Kidney epithelial cell (primary cell): ENCODE measurements at regions not wholly inside any gene's neighbourhood (a gene's known extent, or its start where the extent isn't known, plus 50 kb on each side); places are given as distances from the start of the nearest gene placed in this dataset.
"Not testable (repeated sequence)": the region's sequence is repeated elsewhere in the genome, so short reads cannot be mapped to it uniquely, and the experiment has no call there.

Experiments used
- DNase-seq: peaks from one replicate; pipeline ENCODE4 v3.0.0-alpha.2; 2010; ENCODE audit warnings: low read depth
- H3K27me3 ChIP-seq: 2 replicates; pipeline ENCODE4 v1.6.0; 2011; ENCODE audit warnings: low read length; ENCODE audit not compliant: control insufficient read depth, insufficient read depth
- H3K36me3 ChIP-seq: 2 replicates; pipeline ENCODE4 v1.5.1; 2011; ENCODE audit warnings: low read length; ENCODE audit not compliant: control insufficient read depth, insufficient read depth
- H3K4me3 ChIP-seq: 2 replicates; pipeline ENCODE4 v1.5.1; 2011; ENCODE audit warnings: low read depth, mild to moderate bottlenecking, control low read depth, low read length
- CTCF ChIP-seq: IDR thresholded peaks from 2 replicates; pipeline ENCODE4 v1.5.1; 2011; ENCODE audit warnings: mild to moderate bottlenecking, moderate library complexity, low read length, control low read depth, inconsistent platforms; ENCODE audit not compliant: insufficient read depth, poor library complexity, severe bottlenecking

- Histone ChIP-seq H3K4me3 (no peak overlapping the region), H3K27me3 (no peaks in the 10 kb centered on the region), H3K36me3 (no peaks in the 10 kb centered on the region)
- DNase-seq, result no peak
- no peak for TF ChIP-seq CTCF
Observed at GRCh38 chr21:28068455-28069358, 924.0 kb downstream of the LTN1 start.

- no peak overlapping the region for H3K4me3 ChIP-seq
- no peaks in the 10 kb centered on the region for H3K27me3 ChIP-seq
- no peaks in the 10 kb centered on the region for H3K36me3 ChIP-seq
- TF ChIP-seq CTCF, result no peak
- no peak for DNase-seq
Observed at GRCh38 chr21:28066596-28067387, 925.9 kb downstream of the LTN1 start.

GRCh38 chr21:28066076-28066475 is 926.6 kb downstream of the LTN1 start:
- no peaks in the 10 kb centered on the region for H3K27me3 ChIP-seq
- no peak overlapping the region for H3K4me3 ChIP-seq
- no peaks in the 10 kb centered on the region for H3K36me3 ChIP-seq
- TF ChIP-seq CTCF, result no peak
- no peak for DNase-seq

- Histone ChIP-seq H3K36me3 (no peaks in the 10 kb centered on the region), H3K4me3 (no peak overlapping the region), H3K27me3 (no peaks in the 10 kb centered on the region)
- DNase-seq, result no peak
- TF ChIP-seq CTCF, result no peak
Observed at GRCh38 chr21:28063241-28064216, 929.1 kb downstream of the LTN1 start.

- DNase-seq, result not testable (repeated sequence)
Observed at GRCh38 chr21:28052956-28053355, 939.7 kb downstream of the LTN1 start.

More at GRCh38 chr21:28052956-28053355, 939.7 kb downstream of the LTN1 start:
- not testable (repeated sequence) for H3K27me3 ChIP-seq, H3K36me3 ChIP-seq, H3K4me3 ChIP-seq
